Astrocyte (in vitro differentiated cells and primary cell): ENCODE measurements at regions not wholly inside any gene's neighbourhood (a gene's known extent, or its start where the extent isn't known, plus 50 kb on each side); places are given as distances from the start of the nearest gene placed in this dataset.

Experiments used
- DNase-seq: peaks from one replicate; pipeline ENCODE4 v3.0.0-alpha.2; 2010; ENCODE audit warnings: low read depth
- FAIRE-seq: peaks from 2 replicates; lab custom pipeline; 2011; peaks lifted over from hg19 to GRCh38; lab: Jason Lieb, UNC
- H2AFZ ChIP-seq: 2 replicates; pipeline ENCODE4 v1.6.0; 2012; ENCODE audit warnings: low read depth, low read length, inconsistent platforms
- H3K27ac ChIP-seq: 2 replicates; pipeline ENCODE4 v1.5.1; 2011; ENCODE audit warnings: low read depth, low read length, inconsistent platforms
- H3K27me3 ChIP-seq: 2 replicates; pipeline ENCODE4 v1.6.0; 2011; ENCODE audit warnings: low read length, inconsistent platforms; ENCODE audit not compliant: insufficient read depth
- H3K36me3 ChIP-seq: 2 replicates; pipeline ENCODE4 v1.5.1; 2011; ENCODE audit warnings: low read length, inconsistent platforms; ENCODE audit not compliant: insufficient read depth
- H3K4me1 ChIP-seq: 2 replicates; pipeline ENCODE4 v1.5.1; 2011; ENCODE audit warnings: low read length, inconsistent platforms; ENCODE audit not compliant: insufficient read depth
- H3K4me2 ChIP-seq: 2 replicates; pipeline ENCODE4 v1.6.0; 2012; ENCODE audit warnings: low read length, inconsistent platforms
- H3K4me3 ChIP-seq: 2 replicates; pipeline ENCODE4 v1.5.1; 2011; ENCODE audit warnings: low read depth, mild to moderate bottlenecking, low read length, inconsistent platforms; ENCODE audit not compliant: insufficient read depth
- H3K79me2 ChIP-seq: 2 replicates; pipeline ENCODE4 v1.6.0; 2012; ENCODE audit warnings: mild to moderate bottlenecking, low read length, inconsistent platforms; ENCODE audit not compliant: insufficient read depth
- H3K9ac ChIP-seq: 2 replicates; pipeline ENCODE4 v1.6.0; 2012; ENCODE audit warnings: mild to moderate bottlenecking, low read length, inconsistent platforms
- H3K9me3 ChIP-seq: 2 replicates; pipeline ENCODE4 v1.5.1; 2012; ENCODE audit warnings: low read depth, mild to moderate bottlenecking, low read length, inconsistent platforms; ENCODE audit not compliant: insufficient read depth
- H4K20me1 ChIP-seq: 2 replicates; pipeline ENCODE4 v1.6.0; 2012; ENCODE audit warnings: low read length, inconsistent platforms; ENCODE audit not compliant: insufficient read depth
- H3K27ac Mint-ChIP-seq: one replicate; pipeline ENCODE4 v1.8.0; 2021; ENCODE audit warnings: mild to moderate bottlenecking, mixed read lengths; ENCODE audit not compliant: unreplicated experiment
- H3K27me3 Mint-ChIP-seq: one replicate; pipeline ENCODE4 v1.8.0; 2021; ENCODE audit warnings: low read depth, mixed read lengths; ENCODE audit not compliant: unreplicated experiment
- H3K36me3 Mint-ChIP-seq: one replicate; pipeline ENCODE4 v1.8.0; 2021; ENCODE audit warnings: low read depth, mixed read lengths; ENCODE audit not compliant: unreplicated experiment
- H3K4me1 Mint-ChIP-seq: one replicate; pipeline ENCODE4 v1.8.0; 2021; ENCODE audit warnings: low read depth, mixed read lengths; ENCODE audit not compliant: unreplicated experiment
- H3K4me3 Mint-ChIP-seq: one replicate; pipeline ENCODE4 v1.8.0; 2021; ENCODE audit warnings: mild to moderate bottlenecking, moderate library complexity, mixed read lengths; ENCODE audit not compliant: unreplicated experiment
- H3K9me3 Mint-ChIP-seq: one replicate; pipeline ENCODE4 v1.8.0; 2021; ENCODE audit warnings: mild to moderate bottlenecking, mixed read lengths; ENCODE audit not compliant: unreplicated experiment
- EZH2 ChIP-seq: IDR thresholded peaks from 2 replicates; pipeline ENCODE4 v1.6.1; 2012; ENCODE audit warnings: mild to moderate bottlenecking, low read length, inconsistent platforms; ENCODE audit not compliant: insufficient read depth
- TF ChIP-seq, protein P1 (sequence below): IDR thresholded peaks from 2 replicates; pipeline ENCODE4 v1.5.1; 2011; ENCODE audit warnings: low read depth, mild to moderate bottlenecking, inconsistent platforms, low read length, moderate library complexity; ENCODE audit not compliant: insufficient read depth

DNA sequence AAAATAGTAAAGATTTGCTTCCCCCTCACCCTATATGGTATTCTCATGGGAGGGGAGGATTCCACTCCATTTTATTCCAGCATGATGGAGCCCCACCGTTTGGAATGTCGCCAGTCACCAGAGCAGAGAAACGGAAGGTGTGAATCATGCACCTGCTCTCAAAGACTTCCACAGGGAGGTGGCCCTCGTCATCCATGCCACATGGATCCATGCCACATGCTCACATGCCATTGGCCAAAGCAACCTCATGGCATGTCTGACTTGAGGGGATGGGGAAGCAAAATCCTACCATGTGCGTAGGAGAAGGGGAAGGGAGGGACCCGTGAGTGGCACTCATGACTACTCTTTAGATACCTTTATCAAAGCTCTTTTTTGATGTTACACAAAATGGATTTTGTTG, 256.0 kb downstream of the SKAP2 start:
- Mint-ChIP-seq H3K27ac (no peak overlapping the region), H3K36me3 (no peaks in the 10 kb centered on the region), H3K4me1 (peaks cover 5% of the 10 kb centered on the region), H3K4me3 (no peak overlapping the region), H3K9me3 (no peaks in the 10 kb centered on the region), H3K27me3 (peaks cover 36% of the 10 kb centered on the region)
- H3K4me3 ChIP-seq: no peak overlapping the region
- no peaks in the 10 kb centered on the region for H4K20me1 ChIP-seq
- H3K79me2 ChIP-seq: no peaks in the 10 kb centered on the region
- TF ChIP-seq, protein P1, sequence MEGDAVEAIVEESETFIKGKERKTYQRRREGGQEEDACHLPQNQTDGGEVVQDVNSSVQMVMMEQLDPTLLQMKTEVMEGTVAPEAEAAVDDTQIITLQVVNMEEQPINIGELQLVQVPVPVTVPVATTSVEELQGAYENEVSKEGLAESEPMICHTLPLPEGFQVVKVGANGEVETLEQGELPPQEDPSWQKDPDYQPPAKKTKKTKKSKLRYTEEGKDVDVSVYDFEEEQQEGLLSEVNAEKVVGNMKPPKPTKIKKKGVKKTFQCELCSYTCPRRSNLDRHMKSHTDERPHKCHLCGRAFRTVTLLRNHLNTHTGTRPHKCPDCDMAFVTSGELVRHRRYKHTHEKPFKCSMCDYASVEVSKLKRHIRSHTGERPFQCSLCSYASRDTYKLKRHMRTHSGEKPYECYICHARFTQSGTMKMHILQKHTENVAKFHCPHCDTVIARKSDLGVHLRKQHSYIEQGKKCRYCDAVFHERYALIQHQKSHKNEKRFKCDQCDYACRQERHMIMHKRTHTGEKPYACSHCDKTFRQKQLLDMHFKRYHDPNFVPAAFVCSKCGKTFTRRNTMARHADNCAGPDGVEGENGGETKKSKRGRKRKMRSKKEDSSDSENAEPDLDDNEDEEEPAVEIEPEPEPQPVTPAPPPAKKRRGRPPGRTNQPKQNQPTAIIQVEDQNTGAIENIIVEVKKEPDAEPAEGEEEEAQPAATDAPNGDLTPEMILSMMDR: no peak
- no peak for TF ChIP-seq EZH2
- H3K4me1 ChIP-seq: no peaks in the 10 kb centered on the region
- H3K27me3 ChIP-seq: no peaks in the 10 kb centered on the region
- no peak for FAIRE-seq
- no peaks in the 10 kb centered on the region for H3K36me3 ChIP-seq
- H3K9me3 ChIP-seq: no peaks in the 10 kb centered on the region
- H2AFZ ChIP-seq: no peak overlapping the region
- no peak overlapping the region for H3K27ac ChIP-seq
- no peak overlapping the region for H3K9ac ChIP-seq
- no peak overlapping the region for H3K4me2 ChIP-seq
- DNase-seq: no peak

DNA sequence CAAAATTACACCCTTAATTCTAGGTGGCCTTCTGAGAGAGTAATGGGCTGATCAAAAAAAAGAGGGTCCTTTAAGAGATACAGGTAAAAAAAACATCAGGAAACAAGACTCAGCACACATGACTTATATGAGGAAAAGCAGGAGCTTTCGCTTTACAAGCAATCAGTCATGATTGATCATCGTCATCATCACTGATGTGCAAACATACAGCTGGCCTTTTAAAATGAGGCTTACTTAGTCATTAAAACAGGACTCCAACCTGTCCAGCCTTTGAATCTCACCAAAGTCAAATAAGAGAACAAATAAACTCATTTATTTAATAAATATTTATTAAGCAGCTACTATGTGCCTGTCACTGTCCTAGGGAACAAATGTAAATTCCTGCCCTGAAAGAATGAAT, 255.3 kb downstream of the SKAP2 start:
- peaks cover 41% of the 10 kb centered on the region for H3K27me3 Mint-ChIP-seq
- H3K4me1 Mint-ChIP-seq: no peaks in the 10 kb centered on the region
- Histone ChIP-seq H3K27me3 (no peaks in the 10 kb centered on the region), H3K79me2 (no peaks in the 10 kb centered on the region), H3K9me3 (no peaks in the 10 kb centered on the region), H3K9ac (no peak overlapping the region), H4K20me1 (no peaks in the 10 kb centered on the region), H3K4me2 (no peak overlapping the region), H2AFZ (no peak overlapping the region), H3K4me3 (no peak overlapping the region), H3K27ac (no peak overlapping the region), H3K36me3 (no peaks in the 10 kb centered on the region), H3K4me1 (no peaks in the 10 kb centered on the region)
- H3K9me3 Mint-ChIP-seq: no peaks in the 10 kb centered on the region
- no peak for DNase-seq
- no peak overlapping the region for H3K4me3 Mint-ChIP-seq
- H3K27ac Mint-ChIP-seq: no peak overlapping the region
- TF ChIP-seq EZH2: no peak
- TF ChIP-seq, protein P1: no peak
- no peak for FAIRE-seq
- H3K36me3 Mint-ChIP-seq: no peaks in the 10 kb centered on the region

DNA sequence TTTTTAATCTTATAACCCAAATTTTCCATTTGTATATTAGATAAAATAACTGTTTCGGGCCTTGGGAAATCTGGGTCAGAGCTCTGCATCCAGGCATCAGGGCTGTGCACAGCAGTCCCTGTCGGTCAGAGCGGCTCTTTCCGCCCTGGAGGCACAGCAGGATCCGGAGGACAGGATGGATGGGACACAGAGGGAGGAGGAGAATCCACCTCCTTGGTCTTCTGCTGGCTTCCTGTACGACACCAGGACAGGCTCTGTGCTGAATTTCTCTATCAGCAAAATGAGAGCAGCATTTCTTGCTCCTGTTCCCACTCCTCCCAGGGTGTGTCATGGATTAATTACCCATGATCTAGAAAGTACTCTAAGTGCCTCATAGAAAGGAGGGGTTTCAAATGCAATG, 254.9 kb downstream of the SKAP2 start:
- H3K9me3 Mint-ChIP-seq: no peaks in the 10 kb centered on the region
- no peaks in the 10 kb centered on the region for H4K20me1 ChIP-seq
- H3K4me3 Mint-ChIP-seq: no peak overlapping the region
- no peak overlapping the region for H3K27ac ChIP-seq
- H3K36me3 ChIP-seq: no peaks in the 10 kb centered on the region
- no peaks in the 10 kb centered on the region for H3K36me3 Mint-ChIP-seq
- H3K27me3 Mint-ChIP-seq: peaks cover 42% of the 10 kb centered on the region
- no peaks in the 10 kb centered on the region for H3K4me1 Mint-ChIP-seq
- DNase-seq: no peak
- no peaks in the 10 kb centered on the region for H3K4me1 ChIP-seq
- peaks cover 3% of the 10 kb centered on the region for H3K9me3 ChIP-seq
- H2AFZ ChIP-seq: no peak overlapping the region
- FAIRE-seq: no peak
- no peaks in the 10 kb centered on the region for H3K27me3 ChIP-seq
- no peak overlapping the region for H3K9ac ChIP-seq
- no peak overlapping the region for H3K4me2 ChIP-seq
- TF ChIP-seq, protein P1: no peak
- no peak for TF ChIP-seq EZH2
- no peak overlapping the region for H3K27ac Mint-ChIP-seq
- no peaks in the 10 kb centered on the region for H3K79me2 ChIP-seq
- H3K4me3 ChIP-seq: no peak overlapping the region
